ENCODE measurements at regions not wholly inside any gene's neighbourhood (a gene's known extent, or its start where the extent isn't known, plus 50 kb on each side); places are given as distances from the start of the nearest gene placed in this dataset.

- Histone ChIP-seq H3K27me3 (ENCODE audit: control insufficient read depth in 3 of 3, insufficient read depth in 3 of 3, low read length in 3 of 3) (no peaks in the 10 kb centered on the region), H3K36me3 (ENCODE audit: control insufficient read depth in 3 of 3, insufficient read depth in 2 of 3, low read depth in 1 of 3, low read length in 3 of 3) (no peaks in the 10 kb centered on the region), H3K9me3 (ENCODE audit: control insufficient read depth in 2 of 2, insufficient read depth in 1 of 2, low read depth in 1 of 2, low read length in 1 of 2) (no peaks in the 10 kb centered on the region), H3K4me3 (ENCODE audit: low read depth in 1 of 3, low read length in 3 of 3) (no peak overlapping the region), H3K27ac (ENCODE audit: low read depth in 1 of 3, low read length in 2 of 3) (no peak overlapping the region), H3K4me1 (ENCODE audit: control insufficient read depth in 3 of 3, insufficient read depth in 2 of 3, low read depth in 1 of 3, low read length in 2 of 3) (no peaks in the 10 kb centered on the region)
- no peak for DNase-seq
- 64 to 85% (median 65%) methylated on average over 4 of the region's 4 CpGs for WGBS, 3 donors
- no peak for FAIRE-seq
Observed at GRCh38 chr5:117436846-117437245, 862.2 kb upstream of the SEMA6A start.

DNA sequence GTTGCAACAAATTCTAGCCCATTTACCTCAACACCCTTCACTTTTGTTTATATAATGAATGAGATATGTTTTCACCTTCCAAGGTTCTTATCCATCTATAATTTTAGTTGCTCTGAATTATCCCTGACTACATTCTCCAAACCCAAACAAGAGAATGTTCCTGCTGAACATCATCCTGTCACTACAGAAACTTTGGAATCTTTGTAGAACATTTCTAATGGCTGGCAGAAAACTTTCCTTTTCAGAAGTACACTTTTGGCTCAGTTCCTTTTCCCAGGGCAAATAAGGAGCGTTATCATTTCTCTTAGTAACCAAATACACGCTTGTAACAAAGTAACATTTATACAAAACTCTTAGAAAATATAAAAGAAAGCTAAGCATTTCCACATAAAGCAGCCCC, 860.6 kb upstream of the SEMA6A start:
- no peak overlapping the region for H3K27ac ChIP-seq (ENCODE audit: low read depth in 1 of 3, low read length in 2 of 3)
- DNase-seq (no peak), FAIRE-seq (no peak)
- H3K36me3 ChIP-seq (ENCODE audit: control insufficient read depth in 3 of 3, insufficient read depth in 2 of 3, low read depth in 1 of 3, low read length in 3 of 3): no peaks in the 10 kb centered on the region
- H3K4me3 ChIP-seq (ENCODE audit: low read depth in 1 of 3, low read length in 3 of 3): no peak overlapping the region
- H3K9me3 ChIP-seq (ENCODE audit: control insufficient read depth in 2 of 2, insufficient read depth in 1 of 2, low read depth in 1 of 2, low read length in 1 of 2): no peaks in the 10 kb centered on the region
- WGBS, 3 donors: 67 to 78% (median 70%) methylated on average over 2 of the region's 2 CpGs
- H3K27me3 ChIP-seq (ENCODE audit: control insufficient read depth in 3 of 3, insufficient read depth in 3 of 3, low read length in 3 of 3): no peaks in the 10 kb centered on the region
- no peaks in the 10 kb centered on the region for H3K4me1 ChIP-seq (ENCODE audit: control insufficient read depth in 3 of 3, insufficient read depth in 2 of 3, low read depth in 1 of 3, low read length in 2 of 3)

- no peaks in the 10 kb centered on the region for H3K36me3 ChIP-seq (ENCODE audit: control insufficient read depth in 3 of 3, insufficient read depth in 2 of 3, low read depth in 1 of 3, low read length in 3 of 3)
- DNase-seq: no peak
- FAIRE-seq: no peak
- no peak overlapping the region for H3K27ac ChIP-seq (ENCODE audit: low read depth in 1 of 3, low read length in 2 of 3)
- no peaks in the 10 kb centered on the region for H3K27me3 ChIP-seq (ENCODE audit: control insufficient read depth in 3 of 3, insufficient read depth in 3 of 3, low read length in 3 of 3)
- H3K4me1 ChIP-seq (ENCODE audit: control insufficient read depth in 3 of 3, insufficient read depth in 2 of 3, low read depth in 1 of 3, low read length in 2 of 3): no peaks in the 10 kb centered on the region
- no peak overlapping the region for H3K4me3 ChIP-seq (ENCODE audit: low read depth in 1 of 3, low read length in 3 of 3)
- H3K9me3 ChIP-seq (ENCODE audit: control insufficient read depth in 2 of 2, insufficient read depth in 1 of 2, low read depth in 1 of 2, low read length in 1 of 2): no peaks in the 10 kb centered on the region
Observed at GRCh38 chr5:117434254-117434653, 859.6 kb upstream of the SEMA6A start.

DNA sequence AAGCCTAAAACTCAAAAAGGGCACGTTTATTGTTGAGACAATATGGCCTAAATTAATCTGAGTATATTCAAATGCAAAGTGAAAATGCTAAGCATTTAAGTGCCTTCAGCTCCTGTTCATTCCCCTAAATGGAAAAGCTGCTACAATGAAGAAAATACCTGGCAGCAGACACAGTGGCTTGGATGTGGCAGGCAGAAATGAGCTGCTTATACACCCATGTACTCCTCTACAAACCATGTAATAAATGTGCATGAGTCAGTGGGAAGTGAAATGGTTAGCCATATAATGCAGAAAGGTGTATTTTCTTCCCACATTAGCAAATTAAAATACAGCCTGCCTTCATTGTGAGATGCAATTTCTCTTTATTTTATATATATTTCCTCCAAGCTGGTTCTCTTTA, 859.2 kb upstream of the SEMA6A start:
- FAIRE-seq: no peak
- no peaks in the 10 kb centered on the region for H3K9me3 ChIP-seq (ENCODE audit: control insufficient read depth in 2 of 2, insufficient read depth in 1 of 2, low read depth in 1 of 2, low read length in 1 of 2)
- DNase-seq: no peak
- no peaks in the 10 kb centered on the region for H3K27me3 ChIP-seq (ENCODE audit: control insufficient read depth in 3 of 3, insufficient read depth in 3 of 3, low read length in 3 of 3)
- H3K36me3 ChIP-seq (ENCODE audit: control insufficient read depth in 3 of 3, insufficient read depth in 2 of 3, low read depth in 1 of 3, low read length in 3 of 3): no peaks in the 10 kb centered on the region
- 43 to 55% (median 50%) methylated on average over 1 of the region's 1 CpG for WGBS, 3 donors
- H3K4me3 ChIP-seq (ENCODE audit: low read depth in 1 of 3, low read length in 3 of 3): no peak overlapping the region
- no peaks in the 10 kb centered on the region for H3K4me1 ChIP-seq (ENCODE audit: control insufficient read depth in 3 of 3, insufficient read depth in 2 of 3, low read depth in 1 of 3, low read length in 2 of 3)
- no peak overlapping the region for H3K27ac ChIP-seq (ENCODE audit: low read depth in 1 of 3, low read length in 2 of 3)

DNA sequence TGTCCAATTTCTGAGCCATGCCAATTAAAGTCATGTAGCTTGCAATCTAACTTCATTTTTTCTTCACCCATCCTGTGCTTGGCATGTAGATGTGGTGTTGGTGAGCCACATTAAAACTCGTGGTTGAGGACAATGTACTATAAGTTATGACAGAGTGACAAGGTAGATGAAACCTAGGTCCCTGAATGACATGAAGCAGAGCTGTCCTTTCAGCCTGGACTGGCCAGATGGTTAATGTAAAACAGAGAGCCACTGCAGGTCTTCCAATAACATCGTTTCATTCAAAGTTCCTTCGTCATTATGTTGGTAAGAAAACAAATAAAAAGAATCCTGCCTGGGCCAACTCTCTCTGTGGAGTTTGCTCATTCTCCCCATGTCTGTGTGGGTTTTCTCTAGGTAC, 856.5 kb upstream of the SEMA6A start:
- no peaks in the 10 kb centered on the region for H3K9me3 ChIP-seq (ENCODE audit: control insufficient read depth in 2 of 2, insufficient read depth in 1 of 2, low read depth in 1 of 2, low read length in 1 of 2)
- no peak for DNase-seq
- no peak overlapping the region for H3K27ac ChIP-seq (ENCODE audit: low read depth in 1 of 3, low read length in 2 of 3)
- H3K4me1 ChIP-seq (ENCODE audit: control insufficient read depth in 3 of 3, insufficient read depth in 2 of 3, low read depth in 1 of 3, low read length in 2 of 3): no peaks in the 10 kb centered on the region
- 53 to 72% (median 62%) methylated on average over 3 of the region's 3 CpGs for WGBS, 3 donors
- H3K36me3 ChIP-seq (ENCODE audit: control insufficient read depth in 3 of 3, insufficient read depth in 2 of 3, low read depth in 1 of 3, low read length in 3 of 3): no peaks in the 10 kb centered on the region
- no peaks in the 10 kb centered on the region for H3K27me3 ChIP-seq (ENCODE audit: control insufficient read depth in 3 of 3, insufficient read depth in 3 of 3, low read length in 3 of 3)
- H3K4me3 ChIP-seq (ENCODE audit: low read depth in 1 of 3, low read length in 3 of 3): no peak overlapping the region
- FAIRE-seq: no peak

GRCh38 chr5:117425163-117425562, 850.5 kb upstream of the SEMA6A start:
- FAIRE-seq (no peak), DNase-seq (no peak)
- 56 to 73% (median 63%) methylated on average over 3 of the region's 3 CpGs for WGBS, 3 donors
- H3K4me3 ChIP-seq (ENCODE audit: low read depth in 1 of 3, low read length in 3 of 3): no peak overlapping the region
- H3K9me3 ChIP-seq (ENCODE audit: control insufficient read depth in 2 of 2, insufficient read depth in 1 of 2, low read depth in 1 of 2, low read length in 1 of 2): no peaks in the 10 kb centered on the region
- H3K36me3 ChIP-seq (ENCODE audit: control insufficient read depth in 3 of 3, insufficient read depth in 2 of 3, low read depth in 1 of 3, low read length in 3 of 3): no peaks in the 10 kb centered on the region
- H3K4me1 ChIP-seq (ENCODE audit: control insufficient read depth in 3 of 3, insufficient read depth in 2 of 3, low read depth in 1 of 3, low read length in 2 of 3): no peaks in the 10 kb centered on the region
- no peak overlapping the region for H3K27ac ChIP-seq (ENCODE audit: low read depth in 1 of 3, low read length in 2 of 3)
- no peaks in the 10 kb centered on the region for H3K27me3 ChIP-seq (ENCODE audit: control insufficient read depth in 3 of 3, insufficient read depth in 3 of 3, low read length in 3 of 3)

DNA sequence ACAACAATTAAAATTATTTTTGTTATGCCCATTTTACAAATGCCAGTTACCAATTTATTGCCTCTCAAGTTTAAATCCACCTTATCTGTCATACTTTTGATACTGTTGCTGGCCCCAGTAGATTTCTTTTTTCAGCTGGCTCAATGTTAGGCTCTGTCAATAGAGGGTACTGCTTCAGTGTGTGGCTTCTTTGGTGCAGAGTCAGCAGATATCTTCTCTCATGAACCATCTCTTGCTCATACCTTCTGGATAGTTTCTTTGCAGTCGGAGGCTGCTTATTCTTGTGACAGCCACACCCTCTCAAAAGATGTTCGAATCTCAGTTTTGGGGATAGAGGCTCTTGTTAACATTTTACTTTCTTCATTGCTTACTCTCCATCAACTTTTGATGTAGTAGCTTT, 849.9 kb upstream of the SEMA6A start:
- no peaks in the 10 kb centered on the region for H3K27me3 ChIP-seq (ENCODE audit: control insufficient read depth in 3 of 3, insufficient read depth in 3 of 3, low read length in 3 of 3)
- H3K27ac ChIP-seq (ENCODE audit: low read depth in 1 of 3, low read length in 2 of 3): no peak overlapping the region
- no peak for DNase-seq
- no peak overlapping the region for H3K4me3 ChIP-seq (ENCODE audit: low read depth in 1 of 3, low read length in 3 of 3)
- no peaks in the 10 kb centered on the region for H3K36me3 ChIP-seq (ENCODE audit: control insufficient read depth in 3 of 3, insufficient read depth in 2 of 3, low read depth in 1 of 3, low read length in 3 of 3)
- WGBS, 3 donors: 82 to 90% (median 86%) methylated on average over 2 of the region's 2 CpGs
- H3K4me1 ChIP-seq (ENCODE audit: control insufficient read depth in 3 of 3, insufficient read depth in 2 of 3, low read depth in 1 of 3, low read length in 2 of 3): no peaks in the 10 kb centered on the region
- no peak for FAIRE-seq
- no peaks in the 10 kb centered on the region for H3K9me3 ChIP-seq (ENCODE audit: control insufficient read depth in 2 of 2, insufficient read depth in 1 of 2, low read depth in 1 of 2, low read length in 1 of 2)

DNA sequence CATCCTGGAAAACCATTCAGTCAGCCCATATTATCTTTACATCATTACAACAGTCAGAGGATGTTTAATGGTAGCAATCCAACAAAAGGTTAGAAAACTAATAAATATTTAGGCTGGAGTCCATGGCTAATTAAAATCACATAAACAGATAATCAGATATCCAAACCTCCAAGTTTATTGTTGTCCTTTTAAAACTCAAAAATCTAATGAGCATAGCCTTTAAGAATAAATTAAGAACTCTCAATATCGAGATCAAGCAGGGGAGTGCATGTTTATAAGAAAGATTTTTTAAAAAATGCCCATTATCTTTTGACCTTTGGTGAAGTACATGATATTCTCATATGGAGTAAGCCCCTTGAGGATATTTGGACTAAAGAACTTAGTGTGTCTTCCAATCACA, 842.9 kb upstream of the SEMA6A start:
- Histone ChIP-seq H3K27ac (ENCODE audit: low read depth in 1 of 3, low read length in 2 of 3) (no peak overlapping the region), H3K9me3 (ENCODE audit: control insufficient read depth in 2 of 2, insufficient read depth in 1 of 2, low read depth in 1 of 2, low read length in 1 of 2) (no peaks in the 10 kb centered on the region), H3K4me1 (ENCODE audit: control insufficient read depth in 3 of 3, insufficient read depth in 2 of 3, low read depth in 1 of 3, low read length in 2 of 3) (no peaks in the 10 kb centered on the region), H3K4me3 (ENCODE audit: low read depth in 1 of 3, low read length in 3 of 3) (no peak overlapping the region), H3K27me3 (ENCODE audit: control insufficient read depth in 3 of 3, insufficient read depth in 3 of 3, low read length in 3 of 3) (no peaks in the 10 kb centered on the region), H3K36me3 (ENCODE audit: control insufficient read depth in 3 of 3, insufficient read depth in 2 of 3, low read depth in 1 of 3, low read length in 3 of 3) (no peaks in the 10 kb centered on the region)
- WGBS, 3 donors: 39 to 71% (median 56%) methylated on average over 1 of the region's 1 CpG
- DNase-seq: no peak
- FAIRE-seq: no peak

DNA sequence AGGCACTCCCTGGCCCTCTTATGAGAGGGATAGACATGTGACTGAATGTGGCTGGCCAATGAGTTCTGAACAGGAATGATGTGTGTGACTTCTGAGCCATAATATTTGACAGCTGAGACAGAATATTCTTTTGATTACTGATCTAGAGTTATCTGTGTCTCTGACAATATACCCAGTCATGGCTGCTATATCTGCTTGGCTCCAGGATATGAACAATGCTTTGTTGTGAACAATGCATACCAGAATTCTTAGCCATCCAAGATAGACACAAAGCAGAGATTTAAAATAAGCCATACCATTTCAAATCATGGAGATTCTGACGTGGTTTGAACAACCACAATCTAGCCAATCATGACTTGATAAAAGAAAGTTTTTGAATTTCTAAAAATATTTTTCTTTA, 840.3 kb upstream of the SEMA6A start:
- 61 to 76% (median 75%) methylated on average over 1 of the region's 1 CpG for WGBS, 3 donors
- no peak for FAIRE-seq

More for the DNA sequence above, 840.3 kb upstream of the SEMA6A start:
- Histone ChIP-seq H3K27me3 (ENCODE audit: control insufficient read depth in 3 of 3, insufficient read depth in 3 of 3, low read length in 3 of 3) (no peaks in the 10 kb centered on the region), H3K4me1 (ENCODE audit: control insufficient read depth in 3 of 3, insufficient read depth in 2 of 3, low read depth in 1 of 3, low read length in 2 of 3) (no peaks in the 10 kb centered on the region), H3K4me3 (ENCODE audit: low read depth in 1 of 3, low read length in 3 of 3) (no peak overlapping the region), H3K36me3 (ENCODE audit: control insufficient read depth in 3 of 3, insufficient read depth in 2 of 3, low read depth in 1 of 3, low read length in 3 of 3) (no peaks in the 10 kb centered on the region), H3K27ac (ENCODE audit: low read depth in 1 of 3, low read length in 2 of 3) (no peak overlapping the region), H3K9me3 (ENCODE audit: control insufficient read depth in 2 of 2, insufficient read depth in 1 of 2, low read depth in 1 of 2, low read length in 1 of 2) (no peaks in the 10 kb centered on the region)
- no peak for DNase-seq
